Hepatocyte (in vitro differentiated cells): ENCODE measurements at regions not wholly inside any gene's neighbourhood (a gene's known extent, or its start where the extent isn't known, plus 50 kb on each side); places are given as distances from the start of the nearest gene placed in this dataset.

Experiments used
- DNase-seq: peaks from one replicate; pipeline ENCODE4 v3.0.0-alpha.2; 2016; ENCODE audit warnings: low spot score
- H2AFZ ChIP-seq: fragments of 200-600 bp; sonication (generic); 2 replicates; pipeline ENCODE4 v1.6.0; 2016; ENCODE audit warnings: antibody characterized with exemption, mild to moderate bottlenecking
- H3K27ac ChIP-seq: fragments of 200-600 bp; sonication (generic); 2 replicates; pipeline ENCODE4 v1.5.1; 2016; ENCODE audit warnings: mild to moderate bottlenecking
- H3K27me3 ChIP-seq: fragments of 200-600 bp; sonication (generic); 2 replicates; pipeline ENCODE4 v1.6.1; 2016
- H3K36me3 ChIP-seq: fragments of 200-600 bp; sonication (generic); replicated peaks from 2 replicates; pipeline ENCODE4 v1.5.1; 2016; ENCODE audit warnings: low read depth; ENCODE audit not compliant: insufficient read depth
- H3K4me1 ChIP-seq: fragments of 200-600 bp; sonication (generic); 2 replicates; pipeline ENCODE4 v1.5.1; 2016; ENCODE audit warnings: mild to moderate bottlenecking, moderate library complexity; ENCODE audit not compliant: insufficient read depth
- H3K4me2 ChIP-seq: fragments of 200-600 bp; sonication (generic); 2 replicates; pipeline ENCODE4 v1.6.0; 2016
- H3K4me3 ChIP-seq: fragments of 200-600 bp; sonication (generic); 2 replicates; pipeline ENCODE4 v1.5.1; 2016; ENCODE audit warnings: mild to moderate bottlenecking
- H3K79me2 ChIP-seq: fragments of 200-600 bp; sonication (generic); 2 replicates; pipeline ENCODE4 v1.6.0; 2017; ENCODE audit warnings: mild to moderate bottlenecking
- H3K9me2 ChIP-seq: fragments of 200-600 bp; sonication (generic); replicated peaks from 2 replicates; pipeline ENCODE4 v1.6.0; 2017; ENCODE audit warnings: mild to moderate bottlenecking; ENCODE audit not compliant: insufficient read depth
- H3K9me3 ChIP-seq: fragments of 200-600 bp; sonication (generic); 2 replicates; pipeline ENCODE4 v1.5.1; 2016; ENCODE audit warnings: low read depth, mild to moderate bottlenecking
- H4K20me1 ChIP-seq: fragments of 200-600 bp; sonication (generic); 2 replicates; pipeline ENCODE4 v1.6.0; 2016; ENCODE audit warnings: mild to moderate bottlenecking; ENCODE audit not compliant: insufficient read depth, poor library complexity, severe bottlenecking
- EZH2 ChIP-seq: fragments of 200-600 bp; sonication (generic); IDR thresholded peaks from 2 replicates; pipeline ENCODE4 v1.6.1; 2016; ENCODE audit warnings: antibody characterized with exemption, mild to moderate bottlenecking, borderline replicate concordance
- EZH2phosphoT487 ChIP-seq: fragments of 200-600 bp; sonication (generic); IDR thresholded peaks from one replicate; pipeline ENCODE4 v1.6.1; 2018; ENCODE audit warnings: antibody characterized with exemption, mild to moderate bottlenecking, low read depth, moderate library complexity; ENCODE audit not compliant: unreplicated experiment, severe bottlenecking
- WGBS: methylation state at CpG from one replicate; pipeline ENCODE4 v1.1.6; 2016; ENCODE audit warnings: low lambda C conversion rate; ENCODE audit errors: missing lambda C conversion rate; 5-methylcytosine and 5-hydroxymethylcytosine counted together
- TF ChIP-seq, protein P1 (sequence below): fragments of 200-600 bp; sonication (generic); IDR thresholded peaks from 2 replicates; pipeline ENCODE4 v1.5.1; 2016; ENCODE audit warnings: antibody characterized with exemption, mild to moderate bottlenecking; ENCODE audit not compliant: poor library complexity

DNA sequence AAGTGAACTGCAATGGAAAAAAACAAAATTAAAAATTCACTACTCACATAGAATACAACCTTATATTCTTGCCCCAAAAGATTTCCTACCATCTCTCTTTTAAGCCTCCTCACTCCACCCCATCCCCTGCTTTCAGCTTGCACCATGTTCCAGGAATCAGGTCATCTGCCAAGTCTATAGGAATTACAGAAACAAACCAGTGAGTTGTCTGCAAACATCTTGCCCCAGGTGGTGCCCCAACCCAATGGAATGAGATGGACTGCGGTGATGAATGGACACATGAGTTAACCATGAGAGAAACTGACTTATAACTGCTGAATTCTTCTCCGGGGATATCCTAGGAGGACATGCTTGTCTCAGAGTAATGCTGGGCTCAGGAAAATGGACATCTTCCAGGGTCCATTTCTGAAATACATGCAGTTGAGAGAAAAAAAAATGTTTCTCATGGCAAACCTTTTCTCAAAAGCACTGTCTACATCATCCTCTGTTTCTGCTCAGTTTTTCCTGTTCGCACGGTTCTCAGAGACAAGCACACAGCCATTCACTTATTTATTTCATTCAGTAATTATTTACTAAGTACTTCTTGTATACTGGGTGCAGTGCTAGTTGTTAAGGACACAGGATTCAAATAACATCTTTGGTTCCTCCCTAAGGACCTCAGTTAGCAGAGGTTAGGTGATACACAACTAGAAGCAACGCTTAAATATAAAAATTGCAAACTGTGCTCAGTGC is 350.0 kb downstream of the RND3 start:
- no peak overlapping the region for H3K4me2 ChIP-seq
- peaks cover 7% of the 10 kb centered on the region for H3K4me1 ChIP-seq
- H3K4me3 ChIP-seq = no peak overlapping the region
- H3K79me2 ChIP-seq = no peaks in the 10 kb centered on the region
- no peak overlapping the region for H3K27ac ChIP-seq
- TF ChIP-seq EZH2phosphoT487 (no peak), EZH2 (no peak)
- TF ChIP-seq, protein P1, sequence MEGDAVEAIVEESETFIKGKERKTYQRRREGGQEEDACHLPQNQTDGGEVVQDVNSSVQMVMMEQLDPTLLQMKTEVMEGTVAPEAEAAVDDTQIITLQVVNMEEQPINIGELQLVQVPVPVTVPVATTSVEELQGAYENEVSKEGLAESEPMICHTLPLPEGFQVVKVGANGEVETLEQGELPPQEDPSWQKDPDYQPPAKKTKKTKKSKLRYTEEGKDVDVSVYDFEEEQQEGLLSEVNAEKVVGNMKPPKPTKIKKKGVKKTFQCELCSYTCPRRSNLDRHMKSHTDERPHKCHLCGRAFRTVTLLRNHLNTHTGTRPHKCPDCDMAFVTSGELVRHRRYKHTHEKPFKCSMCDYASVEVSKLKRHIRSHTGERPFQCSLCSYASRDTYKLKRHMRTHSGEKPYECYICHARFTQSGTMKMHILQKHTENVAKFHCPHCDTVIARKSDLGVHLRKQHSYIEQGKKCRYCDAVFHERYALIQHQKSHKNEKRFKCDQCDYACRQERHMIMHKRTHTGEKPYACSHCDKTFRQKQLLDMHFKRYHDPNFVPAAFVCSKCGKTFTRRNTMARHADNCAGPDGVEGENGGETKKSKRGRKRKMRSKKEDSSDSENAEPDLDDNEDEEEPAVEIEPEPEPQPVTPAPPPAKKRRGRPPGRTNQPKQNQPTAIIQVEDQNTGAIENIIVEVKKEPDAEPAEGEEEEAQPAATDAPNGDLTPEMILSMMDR = no peak
- H3K9me2 ChIP-seq = no peaks in the 10 kb centered on the region
- H2AFZ ChIP-seq = no peak overlapping the region
- no peaks in the 10 kb centered on the region for H3K9me3 ChIP-seq
- no peak for DNase-seq
- H4K20me1 ChIP-seq = no peaks in the 10 kb centered on the region
- no peaks in the 10 kb centered on the region for H3K36me3 ChIP-seq
- 85% methylated on average over 5 of the region's 5 CpGs for WGBS
- H3K27me3 ChIP-seq = no peaks in the 10 kb centered on the region

DNA sequence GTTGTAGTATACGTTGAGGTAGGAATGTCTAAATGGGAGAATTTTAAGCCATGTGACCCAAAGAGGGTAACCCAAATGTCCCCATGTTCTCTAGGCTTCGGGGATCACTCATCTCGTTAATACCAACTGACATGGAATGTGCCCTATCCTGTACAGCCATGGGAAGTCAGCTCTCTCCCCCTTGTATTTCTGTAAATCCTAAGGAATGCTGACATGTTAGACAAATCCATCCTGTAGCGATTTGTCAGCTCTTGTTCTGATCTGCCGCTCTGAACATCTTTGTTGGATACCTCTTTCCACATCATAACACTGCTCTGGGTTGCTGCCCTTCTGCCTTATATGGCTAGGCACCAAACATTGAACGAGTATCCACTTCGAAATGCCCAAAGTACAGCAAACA is 350.6 kb downstream of the RND3 start:
- Histone ChIP-seq H3K9me2 (no peaks in the 10 kb centered on the region), H3K4me1 (peaks cover 7% of the 10 kb centered on the region), H3K36me3 (no peaks in the 10 kb centered on the region), H4K20me1 (no peaks in the 10 kb centered on the region), H3K9me3 (no peaks in the 10 kb centered on the region), H3K27me3 (no peaks in the 10 kb centered on the region), H2AFZ (no peak overlapping the region), H3K79me2 (no peaks in the 10 kb centered on the region), H3K4me2 (no peak overlapping the region), H3K27ac (no peak overlapping the region), H3K4me3 (no peak overlapping the region)
- TF ChIP-seq EZH2 = no peak
- no peak for DNase-seq
- WGBS = 70% methylated on average over 7 of the region's 7 CpGs

DNA sequence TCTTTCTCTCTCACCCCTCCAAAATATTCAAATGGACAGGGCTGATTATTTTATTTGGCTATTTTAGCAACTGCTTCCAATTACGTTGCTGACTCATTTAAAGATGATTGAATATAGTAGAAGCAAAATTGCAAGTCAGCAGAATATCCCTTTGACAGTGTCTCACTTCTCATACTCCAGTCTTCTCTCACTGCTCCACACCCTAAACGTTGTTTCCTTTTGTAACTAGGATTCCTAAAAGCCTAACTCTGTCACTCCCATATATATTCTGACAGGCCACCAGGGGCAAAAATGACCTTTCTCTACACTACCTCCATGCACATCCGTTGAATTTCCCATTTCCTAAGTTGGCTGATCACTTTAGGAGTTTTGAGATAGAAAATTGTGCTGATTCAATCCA is 351.1 kb downstream of the RND3 start:
- Histone ChIP-seq H3K4me3 (no peak overlapping the region), H3K4me1 (peaks cover 7% of the 10 kb centered on the region), H3K9me2 (no peaks in the 10 kb centered on the region), H3K4me2 (no peak overlapping the region), H4K20me1 (no peaks in the 10 kb centered on the region), H3K9me3 (no peaks in the 10 kb centered on the region), H3K79me2 (no peaks in the 10 kb centered on the region), H2AFZ (no peak overlapping the region), H3K27ac (no peak overlapping the region), H3K36me3 (no peaks in the 10 kb centered on the region), H3K27me3 (no peaks in the 10 kb centered on the region)
- TF ChIP-seq, protein P1 = no peak
- no peak for TF ChIP-seq EZH2
- TF ChIP-seq EZH2phosphoT487 = no peak
- DNase-seq = no peak
- 68% methylated on average over 3 of the region's 3 CpGs for WGBS

DNA sequence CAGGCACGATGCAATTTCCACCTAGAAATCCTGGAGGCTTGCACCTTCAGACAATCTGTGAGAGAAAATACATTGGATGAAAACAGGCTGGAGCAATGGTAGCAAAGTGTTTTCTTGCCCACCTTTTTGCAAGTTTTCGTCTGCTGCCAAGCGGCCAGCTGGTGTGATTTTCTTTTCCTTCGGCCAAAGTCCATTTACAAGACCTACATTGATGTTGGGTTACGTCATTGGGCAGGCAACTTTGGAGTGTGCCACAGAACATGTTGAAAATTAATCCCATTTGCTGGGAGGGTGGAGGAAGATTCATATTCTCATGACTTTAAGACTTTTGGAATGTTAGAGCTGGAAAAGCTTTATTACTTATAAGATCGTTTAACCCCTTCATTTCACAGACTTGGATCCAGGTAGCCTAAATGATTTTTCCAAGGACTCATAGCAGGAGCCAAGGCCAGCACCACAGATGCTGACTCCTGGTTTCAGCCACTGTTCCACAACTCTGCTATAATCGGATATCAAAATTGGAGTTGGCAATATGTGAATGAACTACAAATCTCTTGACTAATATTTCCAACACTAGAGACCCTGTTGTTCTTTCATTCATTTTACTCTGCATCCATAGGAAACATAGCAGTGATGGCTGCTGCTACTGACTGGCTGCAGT is 352.1 kb downstream of the RND3 start:
- DNase-seq = peak; percentile 30
- no peaks in the 10 kb centered on the region for H3K27me3 ChIP-seq
- peak overlapping the region; percentile 59 for H3K27ac ChIP-seq
- no peaks in the 10 kb centered on the region for H4K20me1 ChIP-seq
- H3K79me2 ChIP-seq = no peaks in the 10 kb centered on the region
- TF ChIP-seq EZH2phosphoT487 = no peak
- TF ChIP-seq EZH2 = no peak
- TF ChIP-seq, protein P1 = no peak
- H3K4me3 ChIP-seq = no peak overlapping the region
- WGBS = 93% methylated on average over 7 of the region's 7 CpGs
- H2AFZ ChIP-seq = no peak overlapping the region
- H3K4me2 ChIP-seq = peak overlapping the region; percentile 16
- H3K9me3 ChIP-seq = no peaks in the 10 kb centered on the region
- H3K36me3 ChIP-seq = no peaks in the 10 kb centered on the region
- H3K9me2 ChIP-seq = no peaks in the 10 kb centered on the region
- H3K4me1 ChIP-seq = peaks cover 12% of the 10 kb centered on the region
